DMS53 treated with DMSO at 0.1 percent for 48 hours (cell line): ENCODE measurements at regions not wholly inside any gene's neighbourhood (a gene's known extent, or its start where the extent isn't known, plus 50 kb on each side); places are given as distances from the start of the nearest gene placed in this dataset.
"Not testable (repeated sequence)": the region's sequence is repeated elsewhere in the genome, so short reads cannot be mapped to it uniquely, and the experiment has no call there.

Experiments
- DNase-seq: peaks from one replicate; lab custom pipeline; 2025; ENCODE audit not compliant: unreplicated experiment; lab: John Stamatoyannopoulos, UW

GRCh38 chr2:150267651-150268415 is 219.6 kb downstream of the RND3 start:
- no peak for DNase-seq

- DNase-seq: no peak
Measured at GRCh38 chr2:150266931-150267330, 220.5 kb downstream of the RND3 start.

- DNase-seq: no peak
Measured at GRCh38 chr2:150264442-150264841, 223.0 kb downstream of the RND3 start.

- DNase-seq: no peak
Measured at GRCh38 chr2:150261691-150262090, 225.8 kb downstream of the RND3 start.

GRCh38 chr2:150260636-150261035 is 226.8 kb downstream of the RND3 start:
- DNase-seq: no peak

- DNase-seq: no peak
Measured at GRCh38 chr2:150259746-150260145, 227.7 kb downstream of the RND3 start.

GRCh38 chr2:150258781-150259307 is 228.6 kb downstream of the RND3 start:
- no peak for DNase-seq

GRCh38 chr2:150256736-150257135 is 230.7 kb downstream of the RND3 start:
- DNase-seq: no peak

- DNase-seq: no peak
Measured at GRCh38 chr2:150255528-150255927, 231.9 kb downstream of the RND3 start.

- not testable (repeated sequence) for DNase-seq
Measured at GRCh38 chr2:150249735-150250134, 237.7 kb downstream of the RND3 start.

- no peak for DNase-seq
Measured at GRCh38 chr2:150247481-150247880, 240.0 kb downstream of the RND3 start.

- no peak for DNase-seq
Measured at GRCh38 chr2:150234787-150235446, 252.6 kb downstream of the RND3 start.

GRCh38 chr2:150232871-150233270 is 254.6 kb downstream of the RND3 start:
- DNase-seq: no peak

- no peak for DNase-seq
Measured at GRCh38 chr2:150232321-150232720, 255.1 kb downstream of the RND3 start.

GRCh38 chr2:150230616-150231015 is 256.9 kb downstream of the RND3 start:
- DNase-seq: no peak

- DNase-seq: no peak
Measured at GRCh38 chr2:150230004-150230403, 257.5 kb downstream of the RND3 start.

- no peak for DNase-seq
Measured at GRCh38 chr2:150228936-150229335, 258.5 kb downstream of the RND3 start.

- DNase-seq: no peak
Measured at GRCh38 chr2:150225030-150225429, 262.4 kb downstream of the RND3 start.

GRCh38 chr2:150224321-150224720 is 263.1 kb downstream of the RND3 start:
- no peak for DNase-seq

GRCh38 chr2:150222942-150223341 is 264.5 kb downstream of the RND3 start:
- DNase-seq: no peak

- DNase-seq: no peak
Measured at GRCh38 chr2:150222379-150222778, 265.1 kb downstream of the RND3 start.

- DNase-seq: no peak
Measured at GRCh38 chr2:150219861-150220260, 267.6 kb downstream of the RND3 start.
